Ascending aorta (tissue), 2 donors: ENCODE measurements at regions not wholly inside any gene's neighbourhood (a gene's known extent, or its start where the extent isn't known, plus 50 kb on each side); places are given as distances from the start of the nearest gene placed in this dataset.

Experiments used
- DNase-seq, 2 donors: peaks; one replicate each; pipeline ENCODE4 v3.0.0-alpha.2; 2019; ENCODE audit warnings: low spot score in 2 of 2
- H3K27ac ChIP-seq, 2 donors: fragments of 200-600 bp; sonication (generic); one replicate each; pipeline ENCODE4 v1.5.1; 2016 to 2017; ENCODE audit warnings: mild to moderate bottlenecking in 1 of 2
- H3K27me3 ChIP-seq: fragments of 200-600 bp; sonication (generic); one replicate; pipeline ENCODE4 v1.5.1; 2017
- H3K36me3 ChIP-seq, 2 donors: fragments of 200-600 bp; sonication (generic); one replicate each; pipeline ENCODE4 v1.5.1; 2016
- H3K4me1 ChIP-seq, 2 donors: fragments of 200-600 bp; sonication (generic); one replicate each; pipeline ENCODE4 v1.5.1; 2016 to 2017; ENCODE audit warnings: mild to moderate bottlenecking in 1 of 2
- H3K4me3 ChIP-seq, 2 donors: fragments of 200-600 bp; sonication (generic); one replicate each; pipeline ENCODE4 v1.5.1; 2016 to 2017; ENCODE audit warnings: mild to moderate bottlenecking in 1 of 2
- H3K9me3 ChIP-seq, 2 donors: fragments of 200-600 bp; sonication (generic); one replicate each; pipeline ENCODE4 v1.5.1; 2016
- CTCF ChIP-seq, 3 experiments: fragments of 200-600 bp in 2 of 3; fragments of 450-650 bp in 1 of 3; sonication (generic) in 2 of 3; IDR thresholded peaks; one replicate each; pipeline ENCODE4 v1.5.1; 2016 to 2019; ENCODE audit warnings: antibody characterized with exemption in 3 of 3, mild to moderate bottlenecking in 1 of 3, moderate library complexity in 1 of 3
- intact Hi-C: fragments of 100-400 bp; cut with DNase I; formaldehyde crosslinking; loops from one replicate; pipeline ENCODE4 v1.15.1; 2023

DNA sequence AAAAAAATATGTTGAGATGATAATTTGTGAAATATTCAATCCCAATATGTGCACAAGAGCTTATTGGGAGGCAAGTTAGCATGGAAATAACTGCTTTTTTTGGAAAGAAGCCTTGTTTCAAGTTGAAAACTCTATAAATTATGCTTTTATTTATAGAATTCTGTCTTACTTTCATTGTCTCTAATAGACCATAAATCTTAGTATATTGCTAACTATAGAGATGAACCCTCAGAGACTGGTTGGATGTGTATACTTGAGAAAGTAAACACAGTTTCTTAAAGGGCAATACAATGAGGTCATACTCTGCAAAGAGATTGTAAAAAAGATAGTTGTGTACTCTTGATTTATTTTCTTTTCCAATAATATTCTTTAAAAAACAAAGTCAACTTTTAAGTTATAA, 530.3 kb downstream of the SPATA31D1 start:
- no peak overlapping the region for H3K4me3 ChIP-seq
- H3K27me3 ChIP-seq, result no peaks in the 10 kb centered on the region
- intact Hi-C loops, result no loop called here
- no peak for DNase-seq
- no peaks in the 10 kb centered on the region for H3K9me3 ChIP-seq
- TF ChIP-seq CTCF (IDR thresholded peaks at IDR 0.05), result no peak
- no peaks in the 10 kb centered on the region for H3K36me3 ChIP-seq
- peaks cover 0 to 9% of the 10 kb centered on the region in 2 donors for H3K4me1 ChIP-seq
- H3K27ac ChIP-seq, result no peak overlapping the region

GRCh38 chr9:82519332-82519731, 530.8 kb downstream of the SPATA31D1 start:
- TF ChIP-seq CTCF (IDR thresholded peaks at IDR 0.05), result no peak
- DNase-seq, result no peak
- Histone ChIP-seq H3K27me3 (no peaks in the 10 kb centered on the region), H3K9me3 (no peaks in the 10 kb centered on the region), H3K4me1 (peaks cover 0 to 5% of the 10 kb centered on the region in 2 donors), H3K4me3 (no peak overlapping the region), H3K27ac (no peak overlapping the region), H3K36me3 (no peaks in the 10 kb centered on the region)
- intact Hi-C loops, result no loop called here

DNA sequence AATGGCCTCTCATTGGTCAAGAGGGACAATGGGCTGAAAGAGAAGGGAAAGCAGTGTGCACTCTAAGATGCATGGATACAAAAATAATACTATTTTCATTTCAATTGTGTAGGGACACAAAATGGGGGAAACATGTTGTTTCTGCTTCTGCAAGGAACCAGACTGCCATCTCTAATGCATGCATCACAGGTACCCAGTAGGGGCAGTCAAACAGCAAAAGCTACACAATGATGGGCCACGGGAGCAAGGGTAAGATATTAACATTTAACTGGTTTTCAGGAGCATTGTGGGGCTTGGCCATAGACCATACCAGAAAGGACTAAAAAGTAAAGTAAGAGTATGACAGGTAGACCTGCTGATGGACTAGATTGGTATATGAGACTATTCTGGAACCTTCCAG, 535.8 kb downstream of the SPATA31D1 start:
- intact Hi-C loops, result no loop called here
- TF ChIP-seq CTCF (IDR thresholded peaks at IDR 0.05), result no peak
- DNase-seq, result no peak
- H3K36me3 ChIP-seq, result no peaks in the 10 kb centered on the region
- H3K4me3 ChIP-seq, result no peak overlapping the region
- H3K27me3 ChIP-seq, result no peaks in the 10 kb centered on the region
- H3K4me1 ChIP-seq, result no peaks in the 10 kb centered on the region
- no peaks in the 10 kb centered on the region for H3K9me3 ChIP-seq
- H3K27ac ChIP-seq, result no peak overlapping the region

DNA sequence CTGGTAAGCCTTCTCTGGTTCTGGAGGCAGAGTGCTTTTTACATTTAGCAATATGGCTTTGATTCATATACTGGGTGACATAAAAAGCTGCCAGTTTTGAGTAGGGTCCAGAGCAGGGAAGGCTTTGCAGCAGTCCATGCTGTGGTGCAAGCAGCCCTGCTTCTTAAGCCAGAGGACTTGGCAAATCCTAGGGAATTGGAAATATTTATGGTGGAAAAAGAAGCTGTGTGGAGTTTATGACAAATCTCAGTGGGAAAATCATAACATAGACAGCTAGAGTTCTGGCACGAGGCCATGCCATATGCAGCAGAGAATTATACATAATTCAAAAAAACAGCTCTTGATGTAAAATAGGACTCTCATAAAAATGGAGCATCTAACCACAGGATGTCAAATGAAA, 536.4 kb downstream of the RASEF start:
- no peak for DNase-seq
- Histone ChIP-seq H3K36me3 (no peaks in the 10 kb centered on the region), H3K4me1 (no peaks in the 10 kb centered on the region), H3K27me3 (no peaks in the 10 kb centered on the region), H3K27ac (no peak overlapping the region), H3K4me3 (no peak overlapping the region), H3K9me3 (no peaks in the 10 kb centered on the region)
- intact Hi-C loops, result no loop called here
- TF ChIP-seq CTCF (IDR thresholded peaks at IDR 0.05), result no peak

GRCh38 chr9:82531795-82532194, 531.1 kb downstream of the RASEF start:
- H3K4me3 ChIP-seq, result no peak overlapping the region
- intact Hi-C loops, result no loop called here
- no peaks in the 10 kb centered on the region for H3K4me1 ChIP-seq
- H3K27me3 ChIP-seq, result no peaks in the 10 kb centered on the region
- TF ChIP-seq CTCF (IDR thresholded peaks at IDR 0.05), result no peak
- DNase-seq, result no peak
- H3K36me3 ChIP-seq, result no peaks in the 10 kb centered on the region
- H3K9me3 ChIP-seq, result no peaks in the 10 kb centered on the region
- H3K27ac ChIP-seq, result no peak overlapping the region

DNA sequence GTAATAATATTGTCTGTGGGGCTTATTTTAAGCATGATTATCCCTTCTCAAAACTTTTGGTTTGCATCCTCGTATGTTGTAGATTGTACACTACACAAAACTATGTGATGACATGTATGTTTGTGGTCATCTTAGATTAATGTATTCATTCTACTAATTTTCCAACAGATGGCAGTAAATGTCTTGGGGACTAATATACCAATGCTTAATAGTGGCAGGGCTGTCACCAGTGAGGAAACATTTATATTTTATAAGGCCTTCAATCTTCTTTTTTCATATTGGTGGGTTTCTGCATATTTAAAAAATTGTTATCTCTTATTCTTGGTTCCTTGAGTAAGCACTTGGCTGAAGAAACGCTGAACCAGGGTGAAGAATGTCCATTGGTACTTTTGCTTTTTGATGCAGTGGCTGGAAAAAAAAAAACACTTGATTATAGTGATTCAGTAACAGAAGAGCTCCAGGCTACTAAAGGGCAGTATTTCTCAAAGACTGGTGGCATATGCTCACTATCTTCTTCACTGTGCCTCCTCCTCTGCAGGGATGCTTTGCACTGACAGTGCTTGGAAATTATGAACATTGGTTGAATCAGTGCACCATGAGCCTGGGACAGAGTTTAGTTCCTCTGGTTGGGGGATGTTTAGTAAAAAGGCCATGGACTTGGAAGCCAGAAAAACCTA, 530.3 kb downstream of the RASEF start:
- Histone ChIP-seq H3K27me3 (no peaks in the 10 kb centered on the region), H3K9me3 (no peaks in the 10 kb centered on the region), H3K27ac (no peak overlapping the region), H3K36me3 (no peaks in the 10 kb centered on the region), H3K4me1 (no peaks in the 10 kb centered on the region), H3K4me3 (no peak overlapping the region)
- intact Hi-C loops, result no loop called here
- peak in 1 of 3 experiments; percentile 11 for TF ChIP-seq CTCF (IDR thresholded peaks at IDR 0.05)
- DNase-seq, result no peak
